NCI-H128 (cell line): ENCODE measurements at regions not wholly inside any gene's neighbourhood (a gene's known extent, or its start where the extent isn't known, plus 50 kb on each side); places are given as distances from the start of the nearest gene placed in this dataset.

Experiments used
- DNase-seq: peaks from one replicate; lab custom pipeline; 2025; ENCODE audit not compliant: unreplicated experiment; lab: John Stamatoyannopoulos, UW

- no peak for DNase-seq
These were observed 450.7 kb downstream of the EFNA5 start for GRCh38 chr5:107219993-107220392.

GRCh38 chr5:107218457-107219193 lies 452.1 kb downstream of the EFNA5 start:
- DNase-seq, result no peak

- DNase-seq, result no peak
These were observed 453.0 kb downstream of the EFNA5 start for GRCh38 chr5:107217721-107218130.

- no peak for DNase-seq
These were observed 454.1 kb downstream of the EFNA5 start for GRCh38 chr5:107216587-107216986.

GRCh38 chr5:107215611-107216010 lies 455.1 kb downstream of the EFNA5 start:
- no peak for DNase-seq

GRCh38 chr5:107213025-107213424 lies 457.7 kb downstream of the EFNA5 start:
- no peak for DNase-seq

- DNase-seq, result no peak
These were observed 459.1 kb downstream of the EFNA5 start for GRCh38 chr5:107211630-107212029.

GRCh38 chr5:107208867-107209266 lies 461.9 kb downstream of the EFNA5 start:
- DNase-seq, result no peak

GRCh38 chr5:107204413-107204812 lies 466.3 kb downstream of the EFNA5 start:
- no peak for DNase-seq

GRCh38 chr5:107203243-107203642 lies 467.5 kb downstream of the EFNA5 start:
- no peak for DNase-seq

DNA sequence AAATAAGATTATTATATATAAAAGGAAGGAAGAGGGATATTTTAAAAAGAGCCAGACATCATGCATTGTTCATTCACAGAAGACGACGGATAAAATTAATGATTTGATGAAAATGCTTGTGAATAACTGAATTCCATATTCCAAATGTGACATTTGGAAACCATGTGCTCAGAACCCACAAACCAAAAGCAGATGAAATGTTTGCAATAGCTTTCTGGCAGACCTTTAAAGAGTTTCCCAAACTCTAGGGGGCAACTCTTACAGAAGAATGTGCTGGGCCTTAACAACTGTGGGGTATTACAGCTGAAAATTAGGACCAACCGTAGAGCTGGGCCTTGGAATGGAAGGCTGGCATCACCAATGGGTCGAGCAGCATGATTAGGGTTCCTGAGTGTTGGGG lies 471.0 kb downstream of the EFNA5 start:
- DNase-seq, result no peak

DNA sequence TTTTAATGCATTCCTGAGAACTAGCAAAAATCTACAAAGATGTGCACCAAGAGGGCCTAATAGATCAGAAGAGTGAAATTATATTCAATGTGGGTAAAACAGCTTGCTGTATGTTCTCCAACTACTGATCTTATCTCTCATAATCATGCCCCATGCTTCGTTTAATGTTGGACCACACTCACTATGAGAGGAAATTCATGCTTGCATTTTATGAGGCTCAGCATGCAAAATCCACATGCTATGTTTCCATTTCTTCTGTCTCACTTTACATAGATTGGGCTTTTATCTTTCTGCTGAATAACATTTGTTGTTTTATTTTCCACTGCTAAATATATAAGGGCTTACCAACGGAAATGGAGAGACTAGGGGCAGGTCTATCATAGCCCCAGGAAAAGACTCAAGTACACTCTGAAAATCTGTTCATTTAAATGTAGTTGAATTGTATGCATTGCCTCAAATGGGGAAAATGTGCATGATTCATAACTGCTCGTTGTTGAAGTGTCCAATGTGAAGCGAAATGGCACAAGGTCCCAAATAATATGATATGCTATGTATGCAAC lies 474.2 kb downstream of the EFNA5 start:
- DNase-seq, result no peak

DNA sequence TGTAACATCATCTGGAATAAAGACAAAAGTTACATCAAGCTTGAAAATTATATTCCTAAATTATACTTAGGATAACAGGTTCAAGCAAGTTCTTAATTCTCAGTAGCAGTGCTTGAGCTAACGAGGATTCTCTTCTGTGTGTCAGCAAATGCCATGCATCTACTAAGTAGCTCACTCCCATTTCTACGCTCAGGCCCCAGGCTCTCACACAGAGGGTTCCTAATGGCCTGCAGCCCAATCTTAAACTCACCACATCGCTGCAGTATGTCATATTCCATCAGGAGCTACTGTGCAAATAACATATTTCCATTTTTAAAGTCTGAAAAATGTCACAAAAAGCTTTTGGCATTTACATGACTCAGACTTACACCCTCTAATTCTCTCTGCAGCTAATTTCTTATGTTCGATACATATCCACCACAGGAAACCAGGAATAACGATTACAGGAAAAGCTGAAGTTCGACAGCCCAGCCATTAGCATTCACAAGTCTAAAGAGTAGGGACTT lies 474.8 kb downstream of the EFNA5 start:
- no peak for DNase-seq

DNA sequence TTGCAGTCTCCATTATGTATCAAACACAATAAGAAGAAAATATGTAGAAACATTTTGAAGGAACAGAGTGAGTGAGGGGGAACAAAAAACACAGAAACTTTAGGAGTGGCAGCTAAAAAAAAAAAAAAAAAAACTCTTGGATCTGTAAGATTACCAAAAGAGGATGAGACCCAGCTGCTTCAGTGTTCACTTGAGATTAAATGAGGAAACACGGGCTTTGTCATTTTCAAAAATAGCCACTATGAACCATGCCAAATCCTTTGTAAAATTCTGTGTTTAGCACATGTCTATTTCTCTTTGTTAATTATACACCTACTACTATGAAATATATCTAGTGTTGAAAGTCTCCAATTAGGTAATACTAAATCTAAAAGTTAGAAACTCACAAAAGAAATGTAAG lies 485.9 kb downstream of the EFNA5 start:
- DNase-seq, result no peak

GRCh38 chr5:107184066-107184465 lies 486.7 kb downstream of the EFNA5 start:
- no peak for DNase-seq

GRCh38 chr5:107170620-107171019 lies 500.1 kb downstream of the EFNA5 start:
- DNase-seq, result no peak

DNA sequence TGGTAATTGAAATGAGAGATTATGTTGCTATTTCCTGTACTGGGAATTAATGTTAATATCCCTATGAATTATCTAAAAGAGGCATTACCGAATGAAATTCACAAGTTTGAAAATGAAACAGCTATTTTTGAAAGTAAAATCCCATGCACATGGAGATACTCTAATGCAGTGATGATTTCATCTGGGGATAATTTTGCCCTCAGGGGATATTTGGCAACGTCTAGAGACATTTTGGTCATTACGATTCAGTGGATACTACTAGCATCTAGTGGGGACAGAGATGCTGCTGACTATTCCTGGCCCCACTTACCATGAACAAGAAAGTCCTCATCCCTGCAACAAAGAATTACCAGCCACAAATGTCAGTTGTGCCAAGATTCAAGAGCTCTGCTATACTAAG lies 500.9 kb downstream of the EFNA5 start:
- no peak for DNase-seq

DNA sequence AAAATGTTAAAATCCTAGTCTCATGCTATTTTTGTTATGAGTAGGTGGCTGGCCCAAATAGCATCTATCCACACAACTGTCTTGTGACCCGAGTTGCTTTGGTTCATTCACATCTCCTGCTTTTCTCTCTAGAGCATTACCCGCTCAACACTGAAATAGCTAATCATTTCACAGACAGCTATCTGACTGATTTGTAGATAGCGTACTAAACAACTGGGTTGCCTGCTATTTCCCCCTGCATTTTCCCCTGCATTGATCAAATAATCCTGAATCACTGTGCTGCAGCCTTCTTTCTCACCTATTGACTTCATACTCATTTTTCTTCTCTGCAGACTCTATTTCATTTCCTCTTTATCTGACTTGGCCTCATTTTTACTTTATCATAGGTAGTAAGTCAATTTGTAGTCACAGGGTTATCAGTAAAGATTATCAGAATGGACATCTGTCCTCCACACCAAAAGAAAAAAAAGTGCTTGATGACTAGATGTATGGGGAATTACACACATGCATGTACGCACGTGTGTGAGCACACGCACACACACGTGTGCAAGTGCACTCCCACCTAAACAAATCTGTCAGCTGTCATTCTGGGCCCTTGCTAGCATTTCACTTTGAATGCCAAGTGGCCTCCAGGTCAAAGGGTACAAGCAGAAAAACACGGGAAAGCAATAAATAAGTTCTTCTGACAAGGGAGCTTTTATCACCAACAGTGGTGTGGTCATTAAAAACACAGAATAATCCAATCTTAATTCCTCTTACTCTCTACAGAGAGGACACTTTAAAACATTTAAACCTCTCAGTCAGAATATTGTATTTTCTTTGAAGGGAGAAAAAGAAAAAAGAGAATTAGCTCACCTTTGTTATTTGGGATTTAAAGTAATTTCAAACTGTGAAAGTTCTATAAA lies 501.6 kb downstream of the EFNA5 start:
- DNase-seq, result no peak

DNA sequence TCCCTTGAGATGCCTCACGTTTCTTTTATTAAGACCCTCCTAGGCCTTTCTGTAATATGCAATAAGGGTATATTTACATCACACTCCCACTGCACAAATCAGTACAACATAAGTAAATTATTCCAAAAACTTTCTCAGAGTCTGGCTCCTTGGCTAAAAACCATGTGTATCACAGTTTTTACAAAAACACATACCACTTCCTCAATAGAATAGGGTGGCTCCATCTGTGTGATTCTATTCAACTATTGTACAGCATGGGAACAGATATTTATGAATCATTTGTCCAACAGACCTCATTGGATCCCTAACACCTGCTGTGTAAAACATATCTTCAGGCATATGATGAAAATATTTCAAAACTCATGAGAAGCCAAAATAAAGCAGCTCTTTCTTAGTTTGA lies 502.7 kb downstream of the EFNA5 start:
- DNase-seq, result no peak

GRCh38 chr5:107165296-107165695 lies 505.4 kb downstream of the EFNA5 start:
- no peak for DNase-seq

DNA sequence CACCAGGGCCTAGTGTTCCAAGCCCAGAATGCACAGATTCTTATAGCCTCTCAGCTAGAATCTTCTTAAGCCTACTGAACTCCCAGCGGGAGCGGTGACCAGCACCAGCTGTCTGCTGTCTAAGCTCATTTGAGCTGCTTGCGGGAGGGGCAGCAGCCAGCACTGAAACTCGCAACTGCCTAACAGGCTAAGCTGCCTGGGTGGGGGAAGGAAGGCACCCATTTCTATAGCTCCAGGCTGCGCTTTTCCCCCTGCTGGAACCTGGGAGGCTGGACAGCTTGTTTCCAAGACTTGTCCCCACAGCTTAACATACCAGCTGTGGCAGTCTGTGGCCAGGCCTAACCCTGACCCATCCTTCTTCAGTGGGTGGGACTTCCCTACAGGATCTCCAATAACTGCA lies 512.9 kb downstream of the EFNA5 start:
- no peak for DNase-seq

DNA sequence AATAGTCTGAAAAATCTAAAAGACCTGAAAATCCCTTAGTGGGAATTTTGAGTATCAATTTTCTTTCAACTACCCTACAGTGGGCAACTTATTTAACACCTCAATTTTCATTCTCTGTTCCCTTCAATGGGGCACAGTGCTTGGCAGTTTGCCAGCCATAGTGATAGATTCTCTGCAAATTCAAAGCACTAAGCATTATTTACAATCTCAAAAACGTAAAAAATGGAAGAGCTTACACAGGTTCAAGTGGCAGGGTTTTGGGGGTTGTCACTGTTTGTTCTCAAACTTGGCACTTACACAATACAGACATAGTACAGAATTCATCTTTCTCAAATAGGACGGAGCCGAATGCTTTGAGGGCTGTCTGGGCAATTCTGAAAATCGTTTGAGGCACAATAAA lies 515.0 kb downstream of the EFNA5 start:
- DNase-seq, result no peak
